K562 (cell line): ENCODE measurements at regions not wholly inside any gene's neighbourhood (a gene's known extent, or its start where the extent isn't known, plus 50 kb on each side); places are given as distances from the start of the nearest gene placed in this dataset.

Source experiments
- ATAC-seq: fragments of 200-7000 bp; cut with Tn5 transposase; 3 replicates; pipeline ENCODE4 v1.9.1; 2020; ENCODE audit warnings: moderate library complexity
- BruUV-seq: library from RNA; stranded (reverse); fragments of 400-500 nt; replicated peaks from 2 replicates; lab custom pipeline; 2021; lab: Mats Ljungman, UMichigan
- CTCF ChIA-PET: fragments of 300-600 bp; formaldehyde crosslinking; extraction: SDS; loops from one replicate; lab custom pipeline; 2021; ENCODE audit warnings: low intra/inter-chr PET ratio; lab: Yijun Ruan, JAX
- POLR2A ChIA-PET: fragments of 300-600, 350-650 bp; sonication (Branson Sonifier 250); formaldehyde crosslinking; extraction: SDS; loops from one replicate; lab custom pipeline; 2021; ENCODE audit warnings: antibody characterized with exemption, inconsistent platforms; lab: Yijun Ruan, JAX
- DNase-seq, 4 experiments: peaks; one replicate each; pipeline versions ENCODE4 v3.0.0 to v3.0.0-alpha.2; 2011 to 2018; ENCODE audit warnings: low spot score in 3 of 4, mixed read lengths in 3 of 4; ENCODE audit errors: extremely low read depth in 1 of 4
- FAIRE-seq: peaks from 2 replicates; lab custom pipeline; 2011; peaks lifted over from hg19 to GRCh38; lab: Jason Lieb, UNC
- H2AFZ ChIP-seq: 2 replicates; pipeline ENCODE4 v1.6.0; 2011; ENCODE audit warnings: low read depth, low read length, control low read depth, inconsistent platforms
- H3K27ac ChIP-seq: fragments of 200-600 bp; 3 replicates; pipeline ENCODE4 v1.8.0; 2011; ENCODE audit warnings: low read depth, mild to moderate bottlenecking, control low read depth, inconsistent platforms, low read length, moderate library complexity, mixed read lengths; ENCODE audit errors: extremely low read depth
- H3K27me3 ChIP-seq, 2 experiments: fragments of 300-600 bp in 1 of 2; 2 replicates in 1 of 2; 3 replicates in 1 of 2; pipeline versions ENCODE4 v1.6.0 to v1.8.0; 2011; ENCODE audit warnings: inconsistent platforms in 2 of 2, low read length in 2 of 2, mild to moderate bottlenecking in 1 of 2, mixed read lengths in 1 of 2, moderate library complexity in 1 of 2; ENCODE audit not compliant: control insufficient read depth in 2 of 2, insufficient read depth in 2 of 2
- H3K36me3 ChIP-seq: fragments of 300-600 bp; 3 replicates; pipeline ENCODE4 v1.8.0; 2011; ENCODE audit warnings: mild to moderate bottlenecking, low read length, inconsistent platforms; ENCODE audit not compliant: control insufficient read depth, insufficient read depth
- H3K4me1 ChIP-seq, 2 experiments: fragments of 200-600 bp in 1 of 2; replicated peaks in 1 of 2; 2 replicates in 1 of 2; 3 replicates in 1 of 2; pipeline versions ENCODE4 v1.5.1 to v1.8.0; 2011; ENCODE audit warnings: inconsistent platforms in 2 of 2, low read length in 2 of 2, mild to moderate bottlenecking in 1 of 2, mixed read lengths in 1 of 2, moderate library complexity in 1 of 2; ENCODE audit not compliant: control insufficient read depth in 2 of 2, insufficient read depth in 2 of 2
- H3K4me2 ChIP-seq: 2 replicates; pipeline ENCODE4 v1.6.1; 2011; ENCODE audit warnings: low read length, control low read depth, inconsistent platforms, mixed read lengths; ENCODE audit not compliant: insufficient read depth
- H3K4me3 ChIP-seq: fragments of 200-600 bp; sonication (generic), shearing (Covaris generic); 2 replicates; pipeline ENCODE4 v1.5.1; 2016; ENCODE audit warnings: control low read depth, inconsistent platforms
- H3K79me2 ChIP-seq: fragments of 200-600 bp; 3 replicates; pipeline ENCODE4 v1.8.0; 2011; ENCODE audit warnings: low read length, inconsistent platforms; ENCODE audit not compliant: control insufficient read depth, insufficient read depth
- H3K9ac ChIP-seq, 2 experiments: 2 replicates each; pipeline versions ENCODE4 v1.6.0 to v1.6.1; 2011; ENCODE audit warnings: low read depth in 2 of 2, low read length in 2 of 2, control low read depth in 1 of 2, inconsistent platforms in 1 of 2, mild to moderate bottlenecking in 1 of 2, mixed read lengths in 1 of 2; ENCODE audit not compliant: insufficient read depth in 1 of 2
- H3K9me1 ChIP-seq: one replicate; pipeline ENCODE4 v1.6.0; 2011; ENCODE audit warnings: inconsistent platforms, mild to moderate bottlenecking, low read length, moderate library complexity; ENCODE audit not compliant: control insufficient read depth, insufficient read depth
- H3K9me3 ChIP-seq: replicated peaks from 2 replicates; pipeline ENCODE4 v1.5.1; 2011; ENCODE audit warnings: low read depth, low read length, inconsistent platforms; ENCODE audit not compliant: control insufficient read depth, insufficient read depth
- H4K20me1 ChIP-seq: replicated peaks from 2 replicates; pipeline ENCODE4 v1.6.1; 2011; ENCODE audit warnings: low read length, inconsistent platforms, mixed read lengths; ENCODE audit not compliant: control insufficient read depth, insufficient read depth
- CEBPB ChIP-seq: fragments of 450-650 bp; IDR thresholded peaks from 2 replicates; pipeline ENCODE4 v1.6.1; 2016; ENCODE audit warnings: missing genetic modification characterization, missing compliant biosample characterization
- CLOCK ChIP-seq: fragments of 250-450 bp; sonication (Bioruptor Pico); IDR thresholded peaks from 2 replicates; pipeline ENCODE4 v1.4.0; 2020; ENCODE audit warnings: mild to moderate bottlenecking, moderate library complexity, borderline replicate concordance
- FIP1L1 ChIP-seq: fragments of 200-400 bp; formaldehyde crosslinking; IDR thresholded peaks from 2 replicates; pipeline ENCODE4 v1.6.1; 2018; ENCODE audit warnings: mild to moderate bottlenecking, low read depth, low read length; ENCODE audit not compliant: poor library complexity, severe bottlenecking
- HMG20B ChIP-seq: fragments of 250-450 bp; sonication (Bioruptor Pico); IDR thresholded peaks from 2 replicates; pipeline ENCODE4 v1.5.0; 2021; ENCODE audit warnings: mild to moderate bottlenecking
- HNRNPH1 ChIP-seq: fragments of 200-400 bp; formaldehyde crosslinking; optimal IDR thresholded peaks from 2 replicates; pipeline ENCODE3; 2017; ENCODE audit warnings: low read depth, mild to moderate bottlenecking, low read length, moderate library complexity
- JUND ChIP-seq, 2 experiments: IDR thresholded peaks; 2 replicates in 1 of 2; 3 replicates in 1 of 2; pipeline ENCODE4 v1.6.1; 2011; ENCODE audit warnings: borderline replicate concordance in 2 of 2, low read depth in 2 of 2, low read length in 2 of 2, improper control_type of control experiment in 1 of 2, missing biosample characterization in 1 of 2, missing genetic modification characterization in 1 of 2, missing genetic modification reagents in 1 of 2
- MAFK ChIP-seq: IDR thresholded peaks from 2 replicates; pipeline ENCODE4 v1.6.1; 2011; ENCODE audit warnings: low read length, improper control_type of control experiment
- MTA2 ChIP-seq: fragments of 450-650 bp; IDR thresholded peaks from 2 replicates; pipeline ENCODE4 v1.6.1; 2016; ENCODE audit warnings: low read depth
- NFE2L1 ChIP-seq: fragments of 450-650 bp; IDR thresholded peaks from 2 replicates; pipeline ENCODE4 v1.6.1; 2016; ENCODE audit warnings: missing genetic modification characterization, low read depth, mild to moderate bottlenecking, missing compliant biosample characterization, moderate library complexity, borderline replicate concordance
- RCOR1 ChIP-seq, 2 experiments: IDR thresholded peaks; 2 replicates each; pipeline ENCODE4 v1.6.1; 2012; ENCODE audit warnings: low read depth in 2 of 2, low read length in 2 of 2, borderline replicate concordance in 1 of 2, improper control_type of control experiment in 1 of 2
- SMC3 ChIP-seq: conservative IDR thresholded peaks from 2 replicates; pipeline ENCODE4 v1.6.1; 2011; ENCODE audit warnings: low read depth, low read length, improper control_type of control experiment; ENCODE audit not compliant: insufficient read depth
- ZNF384 ChIP-seq: IDR thresholded peaks from 2 replicates; pipeline ENCODE4 v1.6.1; 2012; ENCODE audit warnings: low read depth, low read length, improper control_type of control experiment
- WGBS: fragments of 100-300 bp; shearing (Covaris generic); methylation state at CpG from one replicate; pipeline ENCODE4 v1.1.6; 2016; ENCODE audit warnings: low coverage, mixed read lengths; ENCODE audit not compliant: insufficient coverage; ENCODE audit errors: missing lambda C conversion rate; 5-methylcytosine and 5-hydroxymethylcytosine counted together
- in situ Hi-C: fragments of 300-500 bp; cut with MboI; formaldehyde crosslinking; loops from 4 replicates; pipeline ENCODE4 v1.15.0; 2018; ENCODE audit warnings: inconsistent platforms, mixed read lengths
- intact Hi-C: fragments of 100-400 bp; cut with micrococcal nuclease; formaldehyde crosslinking; loops from 2 replicates; pipeline ENCODE4 v1.14.2; 2022
- TF ChIP-seq, protein P1 (sequence below), 3 experiments: IDR thresholded peaks in 2 of 3; conservative IDR thresholded peaks in 1 of 3; 2 replicates each; pipeline ENCODE4 v1.5.1; 2011 to 2012; ENCODE audit warnings: low read length in 3 of 3, mild to moderate bottlenecking in 3 of 3, control low read depth in 2 of 3, improper control_type of control experiment in 1 of 3, inconsistent platforms in 1 of 3, low read depth in 1 of 3, mixed read lengths in 1 of 3, moderate library complexity in 1 of 3; ENCODE audit not compliant: insufficient read depth in 2 of 3
- TF ChIP-seq, protein P2 (sequence below): IDR thresholded peaks from 2 replicates; pipeline ENCODE4 v1.6.1; 2016; ENCODE audit warnings: missing genetic modification characterization, missing compliant biosample characterization

GRCh38 chr1:110765640-110766335, 91.0 kb upstream of the KCNA3 start:
- Histone ChIP-seq H3K9me3 (no peaks in the 10 kb centered on the region), H3K4me1 (no peaks in the 10 kb centered on the region), H2AFZ (no peak overlapping the region), H3K9me1 (no peaks in the 10 kb centered on the region), H3K4me2 (no peak overlapping the region), H3K27me3 (no peaks in the 10 kb centered on the region; a peak in 1 of 5 replicates), H3K79me2 (no peaks in the 10 kb centered on the region), H3K27ac (no peak overlapping the region), H3K36me3 (no peaks in the 10 kb centered on the region), H3K9ac (no peak overlapping the region), H4K20me1 (no peaks in the 10 kb centered on the region), H3K4me3 (no peak overlapping the region)
- BruUV-seq = no TSS peak
- POLR2A ChIA-PET = interaction anchor here (0.6 to 1.6 kb wide), 7 partner anchors 9 to 146 kb away, joined by 3 to 8 read pairs (median 3); no protein-coding TSS in a partner anchor
- CTCF ChIA-PET = interaction anchor here (1.0 to 1.7 kb wide), 4 partner anchors 15 to 241 kb away, joined by 5 to 17 read pairs (median 8); no protein-coding TSS in a partner anchor
- in situ Hi-C loops (no loop called here), intact Hi-C loops (loop anchor here (1.0 to 5.0 kb wide), 3 partner anchors 135 to 243 kb away; no protein-coding TSS in a partner anchor)
- peak; percentile 57 to 65 (median 58) for DNase-seq
- 0% methylated on average over 5 of the region's 5 CpGs for WGBS
- peak; percentile 88 for FAIRE-seq
- peak; percentile 74; the same call in 2 of the 3 replicates for ATAC-seq
- TF ChIP-seq HNRNPH1 (no peak), CLOCK (CRISPR knock-in tag) (no peak), NFE2L1 (tag) (no peak), JUND (IDR thresholded peaks at IDR 0.05; ENCODE audit: borderline replicate concordance, low read depth, low read length) (no peak), JUND (tag; IDR thresholded peaks at IDR 0.05; ENCODE audit: borderline replicate concordance, low read depth, low read length) (no peak), MAFK (no peak), HMG20B (CRISPR knock-in tag) (no peak), SMC3 (peak; percentile 76), MTA2 (no peak), FIP1L1 (no peak), CEBPB (peak; percentile 46; the same call in 1 of the 2 replicates), RCOR1 (IDR thresholded peaks at IDR 0.05; ENCODE audit: borderline replicate concordance in 1 of 2, low read depth in 2 of 2, low read length in 2 of 2) (0 out of 4 replicates have a peak, but pooled peaks of 1 of the 2 experiments have one; percentile 19), ZNF384 (peak; percentile 42; the same call in 1 of the 2 replicates)
- TF ChIP-seq, protein P1, sequence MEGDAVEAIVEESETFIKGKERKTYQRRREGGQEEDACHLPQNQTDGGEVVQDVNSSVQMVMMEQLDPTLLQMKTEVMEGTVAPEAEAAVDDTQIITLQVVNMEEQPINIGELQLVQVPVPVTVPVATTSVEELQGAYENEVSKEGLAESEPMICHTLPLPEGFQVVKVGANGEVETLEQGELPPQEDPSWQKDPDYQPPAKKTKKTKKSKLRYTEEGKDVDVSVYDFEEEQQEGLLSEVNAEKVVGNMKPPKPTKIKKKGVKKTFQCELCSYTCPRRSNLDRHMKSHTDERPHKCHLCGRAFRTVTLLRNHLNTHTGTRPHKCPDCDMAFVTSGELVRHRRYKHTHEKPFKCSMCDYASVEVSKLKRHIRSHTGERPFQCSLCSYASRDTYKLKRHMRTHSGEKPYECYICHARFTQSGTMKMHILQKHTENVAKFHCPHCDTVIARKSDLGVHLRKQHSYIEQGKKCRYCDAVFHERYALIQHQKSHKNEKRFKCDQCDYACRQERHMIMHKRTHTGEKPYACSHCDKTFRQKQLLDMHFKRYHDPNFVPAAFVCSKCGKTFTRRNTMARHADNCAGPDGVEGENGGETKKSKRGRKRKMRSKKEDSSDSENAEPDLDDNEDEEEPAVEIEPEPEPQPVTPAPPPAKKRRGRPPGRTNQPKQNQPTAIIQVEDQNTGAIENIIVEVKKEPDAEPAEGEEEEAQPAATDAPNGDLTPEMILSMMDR (IDR thresholded peaks at IDR 0.05 in 2 of 3, conservative IDR thresholded peaks at IDR 0.05 in 1 of 3; ENCODE audit: insufficient read depth in 2 of 3, low read depth in 1 of 3, low read length in 3 of 3) = peak; percentile 78 to 95 (median 80)
- TF ChIP-seq, protein P2, sequence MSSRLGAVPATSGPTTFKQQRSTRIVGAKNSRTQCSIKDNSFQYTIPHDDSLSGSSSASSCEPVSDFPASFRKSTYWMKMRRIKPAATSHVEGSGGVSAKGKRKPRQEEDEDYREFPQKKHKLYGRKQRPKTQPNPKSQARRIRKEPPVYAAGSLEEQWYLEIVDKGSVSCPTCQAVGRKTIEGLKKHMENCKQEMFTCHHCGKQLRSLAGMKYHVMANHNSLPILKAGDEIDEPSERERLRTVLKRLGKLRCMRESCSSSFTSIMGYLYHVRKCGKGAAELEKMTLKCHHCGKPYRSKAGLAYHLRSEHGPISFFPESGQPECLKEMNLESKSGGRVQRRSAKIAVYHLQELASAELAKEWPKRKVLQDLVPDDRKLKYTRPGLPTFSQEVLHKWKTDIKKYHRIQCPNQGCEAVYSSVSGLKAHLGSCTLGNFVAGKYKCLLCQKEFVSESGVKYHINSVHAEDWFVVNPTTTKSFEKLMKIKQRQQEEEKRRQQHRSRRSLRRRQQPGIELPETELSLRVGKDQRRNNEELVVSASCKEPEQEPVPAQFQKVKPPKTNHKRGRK = 0 out of 2 replicates have a peak, but pooled peaks have one; percentile 19
